ENCODE measurements at regions not wholly inside any gene's neighbourhood (a gene's known extent, or its start where the extent isn't known, plus 50 kb on each side); places are given as distances from the start of the nearest gene placed in this dataset.
"Not testable (repeated sequence)": the region's sequence is repeated elsewhere in the genome, so short reads cannot be mapped to it uniquely, and the experiment has no call there.

- CTCF ChIA-PET = not testable (repeated sequence)
Observed at GRCh38 chr3:153506205-153506604, 344.2 kb downstream of the RAP2B start.

GRCh38 chr3:153506686-153507085 is 344.7 kb downstream of the RAP2B start:
- CTCF ChIA-PET, POLR2A ChIA-PET: not testable (repeated sequence)

More at GRCh38 chr3:153506205-153506604, 344.2 kb downstream of the RAP2B start:
- POLR2A ChIA-PET = not testable (repeated sequence)

- ChIA-PET CTCF (no interaction called here), POLR2A (no interaction called here)
Observed at GRCh38 chr3:153513236-153513635, 351.2 kb downstream of the RAP2B start.

GRCh38 chr3:153528473-153528872 is 366.4 kb downstream of the RAP2B start:
- POLR2A ChIA-PET = no interaction called here
- CTCF ChIA-PET = no interaction called here

- POLR2A ChIA-PET = no interaction called here
- CTCF ChIA-PET = no interaction called here
Observed at GRCh38 chr3:153539263-153539662, 377.2 kb downstream of the RAP2B start.

- POLR2A ChIA-PET = no interaction called here
- CTCF ChIA-PET = no interaction called here
Observed at GRCh38 chr3:153545471-153545870, 383.4 kb downstream of the RAP2B start.

GRCh38 chr3:153547970-153548369 is 385.9 kb downstream of the RAP2B start:
- CTCF ChIA-PET = no interaction called here
- POLR2A ChIA-PET = no interaction called here

- POLR2A ChIA-PET, CTCF ChIA-PET: not testable (repeated sequence)
Observed at GRCh38 chr3:153549686-153550085, 387.7 kb downstream of the RAP2B start.

GRCh38 chr3:153551536-153552285 is 389.7 kb downstream of the RAP2B start:
- ChIA-PET CTCF (no interaction called here), POLR2A (no interaction called here)

GRCh38 chr3:153552887-153553604 is 391.0 kb downstream of the RAP2B start:
- POLR2A ChIA-PET = no interaction called here
- CTCF ChIA-PET = no interaction called here

GRCh38 chr3:153553605-153553945 is 391.5 kb downstream of the RAP2B start:
- ChIA-PET CTCF (no interaction called here), POLR2A (no interaction called here)

GRCh38 chr3:153555919-153556318 is 393.9 kb downstream of the RAP2B start:
- ChIA-PET CTCF (interaction anchor here (0.6 kb wide), 1 partner anchor 312 kb away, joined by 3 read pairs; no protein-coding TSS in a partner anchor), POLR2A (no interaction called here)

GRCh38 chr3:153559366-153559765 is 397.3 kb downstream of the RAP2B start:
- CTCF ChIA-PET, POLR2A ChIA-PET: not testable (repeated sequence)

GRCh38 chr3:153567011-153567410 is 405.0 kb downstream of the RAP2B start:
- ChIA-PET POLR2A (no interaction called here), CTCF (no interaction called here)

GRCh38 chr3:153567556-153567955 is 405.5 kb downstream of the RAP2B start:
- ChIA-PET CTCF (no interaction called here), POLR2A (no interaction called here)

GRCh38 chr3:153570481-153570880 is 408.5 kb downstream of the RAP2B start:
- CTCF ChIA-PET, POLR2A ChIA-PET: not testable (repeated sequence)

GRCh38 chr3:153572165-153572564 is 410.1 kb downstream of the RAP2B start:
- CTCF ChIA-PET = no interaction called here
- POLR2A ChIA-PET = no interaction called here

GRCh38 chr3:153572654-153573053 is 410.6 kb downstream of the RAP2B start:
- CTCF ChIA-PET = no interaction called here
- POLR2A ChIA-PET = no interaction called here

- ChIA-PET POLR2A (no interaction called here), CTCF (no interaction called here)
Observed at GRCh38 chr3:153573481-153573880, 411.5 kb downstream of the RAP2B start.

- POLR2A ChIA-PET = no interaction called here
- CTCF ChIA-PET = no interaction called here
Observed at GRCh38 chr3:153574445-153574844, 412.4 kb downstream of the RAP2B start.

GRCh38 chr3:153577059-153577736 is 415.2 kb downstream of the RAP2B start:
- POLR2A ChIA-PET = no interaction called here

More at GRCh38 chr3:153577059-153577736, 415.2 kb downstream of the RAP2B start:
- CTCF ChIA-PET = interaction anchor here (0.6 kb wide), 1 partner anchor 393 kb away, joined by 4 read pairs; no protein-coding TSS in a partner anchor
